Natural killer cell (primary cell): ENCODE measurements at regions not wholly inside any gene's neighbourhood (a gene's known extent, or its start where the extent isn't known, plus 50 kb on each side); places are given as distances from the start of the nearest gene placed in this dataset.

Source experiments
- ATAC-seq, 3 donors: fragments of 150-1000 bp in 2 of 3; fragments of 200-7000 bp in 1 of 3; cut with Tn5 transposase; 1 replicate in 1 of 3; 2 replicates in 2 of 3; pipeline ENCODE4 v1.10.0; 2021; ENCODE audit warnings: mild to moderate bottlenecking in 2 of 3, moderate library complexity in 2 of 3
- DNase-seq, 2 donors: peaks; one replicate each; pipeline versions ENCODE4 v3.0.0 to v3.0.0-alpha.2; 2013 to 2021; ENCODE audit warnings: mixed read lengths in 1 of 2
- H3K27ac ChIP-seq: one replicate; pipeline ENCODE4 v1.5.1; 2013; ENCODE audit warnings: mild to moderate bottlenecking, low read length
- H3K27me3 ChIP-seq: one replicate; pipeline ENCODE4 v1.6.1; 2013; ENCODE audit warnings: low read length; ENCODE audit not compliant: control insufficient read depth, insufficient read depth
- H3K36me3 ChIP-seq: one replicate; pipeline ENCODE4 v1.6.1; 2013; ENCODE audit warnings: low read length; ENCODE audit not compliant: control insufficient read depth, insufficient read depth
- H3K4me1 ChIP-seq: one replicate; pipeline ENCODE4 v1.6.1; 2013; ENCODE audit warnings: low read length; ENCODE audit not compliant: control insufficient read depth, insufficient read depth
- H3K4me3 ChIP-seq: one replicate; pipeline ENCODE4 v1.5.1; 2013; ENCODE audit warnings: low read length
- H3K9me3 ChIP-seq: one replicate; pipeline ENCODE4 v1.6.1; 2013; ENCODE audit warnings: low read length; ENCODE audit not compliant: control insufficient read depth, insufficient read depth
- H3K27ac Mint-ChIP-seq, 2 donors: one replicate each; pipeline ENCODE4 v1.8.0; 2022; ENCODE audit warnings: mild to moderate bottlenecking in 2 of 2, mixed read lengths in 2 of 2, moderate library complexity in 1 of 2
- H3K27me3 Mint-ChIP-seq, 2 donors: one replicate each; pipeline ENCODE4 v1.8.0; 2022; ENCODE audit warnings: low read depth in 2 of 2, mixed read lengths in 2 of 2
- H3K36me3 Mint-ChIP-seq: one replicate; pipeline ENCODE4 v1.8.0; 2022; ENCODE audit warnings: mixed read lengths
- H3K4me1 Mint-ChIP-seq, 2 donors: one replicate each; pipeline ENCODE4 v1.8.0; 2022; ENCODE audit warnings: mixed read lengths in 2 of 2
- H3K4me3 Mint-ChIP-seq: one replicate; pipeline ENCODE4 v1.8.0; 2022; ENCODE audit warnings: mild to moderate bottlenecking, moderate library complexity, mixed read lengths
- H3K9me3 Mint-ChIP-seq, 2 donors: one replicate each; pipeline ENCODE4 v1.8.0; 2022; ENCODE audit warnings: mixed read lengths in 2 of 2
- CTCF ChIP-seq: fragments of 200-600 bp; IDR thresholded peaks from one replicate; pipeline ENCODE4 v1.8.0; 2022; ENCODE audit warnings: antibody characterized with exemption
- WGBS: methylation state at CpG from one replicate; pipeline ENCODE4 v1.1.7; 2013; ENCODE audit warnings: missing lambda C conversion rate; ENCODE audit not compliant: insufficient coverage; 5-methylcytosine and 5-hydroxymethylcytosine counted together
- intact Hi-C: fragments of 100-400 bp; cut with micrococcal nuclease; formaldehyde crosslinking; loops from one replicate; pipeline ENCODE4 v1.14.2; 2022

- intact Hi-C loops = no loop called here
- Mint-ChIP-seq H3K4me3 (no peak overlapping the region), H3K4me1 (no peaks in the 10 kb centered on the region), H3K27ac (no peak overlapping the region), H3K9me3 (peaks cover 17 to 21% of the 10 kb centered on the region in 2 donors), H3K27me3 (no peaks in the 10 kb centered on the region), H3K36me3 (no peaks in the 10 kb centered on the region)
- ATAC-seq (no peak), DNase-seq (no peak)
- Histone ChIP-seq H3K27me3 (no peaks in the 10 kb centered on the region), H3K36me3 (no peaks in the 10 kb centered on the region), H3K27ac (no peak overlapping the region), H3K4me3 (no peak overlapping the region), H3K9me3 (peaks cover 8% of the 10 kb centered on the region), H3K4me1 (no peaks in the 10 kb centered on the region)
- WGBS = 56% methylated on average over 3 of the region's 3 CpGs
- no peak for TF ChIP-seq CTCF
These were observed 941.3 kb upstream of the NXPH2 start for GRCh38 chr2:139721411-139721995.

- no peak for DNase-seq
- Histone ChIP-seq H3K4me1 (no peaks in the 10 kb centered on the region), H3K36me3 (no peaks in the 10 kb centered on the region), H3K9me3 (peaks cover 8% of the 10 kb centered on the region), H3K4me3 (no peak overlapping the region), H3K27ac (no peak overlapping the region), H3K27me3 (no peaks in the 10 kb centered on the region)
- peaks cover 20 to 27% of the 10 kb centered on the region in 2 donors for H3K9me3 Mint-ChIP-seq
- no peak overlapping the region for H3K4me3 Mint-ChIP-seq
- H3K27me3 Mint-ChIP-seq = no peaks in the 10 kb centered on the region
- intact Hi-C loops = no loop called here
- no peak overlapping the region for H3K27ac Mint-ChIP-seq
- H3K4me1 Mint-ChIP-seq = no peaks in the 10 kb centered on the region
- no peak for TF ChIP-seq CTCF
- no peak for ATAC-seq
- 71% methylated on average over 3 of the region's 3 CpGs for WGBS
- H3K36me3 Mint-ChIP-seq = no peaks in the 10 kb centered on the region
These were observed 939.9 kb upstream of the NXPH2 start for GRCh38 chr2:139720056-139720455.

GRCh38 chr2:139704606-139705005 lies 924.4 kb upstream of the NXPH2 start:
- no peaks in the 10 kb centered on the region for H3K27me3 ChIP-seq

More at GRCh38 chr2:139704606-139705005, 924.4 kb upstream of the NXPH2 start:
- no peak overlapping the region for H3K27ac ChIP-seq
- H3K4me3 Mint-ChIP-seq = no peak overlapping the region
- no peak overlapping the region for H3K4me3 ChIP-seq
- H3K4me1 ChIP-seq = no peaks in the 10 kb centered on the region
- DNase-seq (no peak), ATAC-seq (no peak)
- peaks cover 11 to 24% of the 10 kb centered on the region in 2 donors for H3K9me3 Mint-ChIP-seq
- H3K4me1 Mint-ChIP-seq = no peaks in the 10 kb centered on the region
- H3K27me3 Mint-ChIP-seq = no peaks in the 10 kb centered on the region
- H3K36me3 Mint-ChIP-seq = no peaks in the 10 kb centered on the region
- no peaks in the 10 kb centered on the region for H3K36me3 ChIP-seq
- TF ChIP-seq CTCF = no peak
- intact Hi-C loops = no loop called here
- H3K9me3 ChIP-seq = peaks cover 8% of the 10 kb centered on the region
- H3K27ac Mint-ChIP-seq = no peak overlapping the region
